ENCODE measurements at regions not wholly inside any gene's neighbourhood (a gene's known extent, or its start where the extent isn't known, plus 50 kb on each side); places are given as distances from the start of the nearest gene placed in this dataset.

- intact Hi-C loops (cut with micrococcal nuclease): no loop called here
- no peak for DNase-seq
These were observed 216.9 kb upstream of the DCBLD2 start for GRCh38 chr3:99118381-99118780.

GRCh38 chr3:99114565-99115291 lies 213.2 kb upstream of the DCBLD2 start:
- no peaks in the 10 kb centered on the region for H3K4me1 ChIP-seq
- H3K36me3 ChIP-seq: no peaks in the 10 kb centered on the region
- DNase-seq: no peak
- intact Hi-C loops (cut with micrococcal nuclease): no loop called here
- TF ChIP-seq CTCF (IDR thresholded peaks at IDR 0.05; ENCODE audit: borderline replicate concordance): peak; percentile 17
- H3K4me3 ChIP-seq: no peak overlapping the region
- H3K27me3 ChIP-seq (ENCODE audit: low read depth): no peaks in the 10 kb centered on the region
- no peak overlapping the region for H3K27ac ChIP-seq (replicated peaks)
- peaks cover 25% of the 10 kb centered on the region for H3K9me3 ChIP-seq (replicated peaks)

More at GRCh38 chr3:99118381-99118780, 216.9 kb upstream of the DCBLD2 start:
- peaks cover 24% of the 10 kb centered on the region for H3K9me3 ChIP-seq (replicated peaks)
- TF ChIP-seq CTCF (IDR thresholded peaks at IDR 0.05; ENCODE audit: borderline replicate concordance): no peak
- no peaks in the 10 kb centered on the region for H3K36me3 ChIP-seq
- no peak overlapping the region for H3K27ac ChIP-seq (replicated peaks)
- no peak overlapping the region for H3K4me3 ChIP-seq
- H3K4me1 ChIP-seq: no peaks in the 10 kb centered on the region
- no peaks in the 10 kb centered on the region for H3K27me3 ChIP-seq (ENCODE audit: low read depth)

GRCh38 chr3:99111235-99111634 lies 209.7 kb upstream of the DCBLD2 start:
- no peaks in the 10 kb centered on the region for H3K27me3 ChIP-seq (ENCODE audit: low read depth)
- H3K27ac ChIP-seq (replicated peaks): no peak overlapping the region
- no peaks in the 10 kb centered on the region for H3K36me3 ChIP-seq
- DNase-seq: no peak
- H3K9me3 ChIP-seq (replicated peaks): peaks cover 18% of the 10 kb centered on the region
- H3K4me1 ChIP-seq: peaks cover 12% of the 10 kb centered on the region
- H3K4me3 ChIP-seq: no peak overlapping the region
- TF ChIP-seq CTCF (IDR thresholded peaks at IDR 0.05; ENCODE audit: borderline replicate concordance): no peak
- intact Hi-C loops (cut with micrococcal nuclease): no loop called here

GRCh38 chr3:99110401-99110800 lies 208.9 kb upstream of the DCBLD2 start:
- intact Hi-C loops (cut with micrococcal nuclease): no loop called here
- Histone ChIP-seq H3K4me1 (peaks cover 12% of the 10 kb centered on the region), H3K27me3 (ENCODE audit: low read depth) (no peaks in the 10 kb centered on the region), H3K9me3 (replicated peaks) (peaks cover 18% of the 10 kb centered on the region), H3K36me3 (no peaks in the 10 kb centered on the region), H3K27ac (replicated peaks) (no peak overlapping the region), H3K4me3 (no peak overlapping the region)
- no peak for TF ChIP-seq CTCF (IDR thresholded peaks at IDR 0.05; ENCODE audit: borderline replicate concordance)
- DNase-seq: no peak

GRCh38 chr3:99108508-99108907 lies 207.0 kb upstream of the DCBLD2 start:
- Histone ChIP-seq H3K9me3 (replicated peaks) (peaks cover 2% of the 10 kb centered on the region), H3K27me3 (ENCODE audit: low read depth) (no peaks in the 10 kb centered on the region), H3K27ac (replicated peaks) (no peak overlapping the region), H3K4me1 (peaks cover 12% of the 10 kb centered on the region), H3K4me3 (no peak overlapping the region), H3K36me3 (no peaks in the 10 kb centered on the region)
- intact Hi-C loops (cut with micrococcal nuclease): no loop called here
- DNase-seq: no peak
- no peak for TF ChIP-seq CTCF (IDR thresholded peaks at IDR 0.05; ENCODE audit: borderline replicate concordance)

All from left ventricle myocardium inferior (tissue), 1 donor.